A673 (cell line): ENCODE measurements at regions not wholly inside any gene's neighbourhood (a gene's known extent, or its start where the extent isn't known, plus 50 kb on each side); places are given as distances from the start of the nearest gene placed in this dataset.

ENCODE experiments used
- BruUV-seq: library from RNA; stranded (reverse); fragments of 400-500 nt; replicated peaks from 2 replicates; lab custom pipeline; 2021; lab: Mats Ljungman, UMichigan
- CTCF ChIA-PET: fragments of 300-600 bp; sonication (Branson Sonifier 250); formaldehyde crosslinking; loops from one replicate; lab custom pipeline; 2022; ENCODE audit warnings: antibody characterized with exemption; lab: Charles Lee
- POLR2A ChIA-PET: fragments of 300-600 bp; sonication (Branson Sonifier 250); formaldehyde crosslinking; loops from one replicate; lab custom pipeline; 2022; ENCODE audit warnings: antibody characterized with exemption; ENCODE audit not compliant: low non-redundant PET; lab: Charles Lee
- DNase-seq: peaks from one replicate; pipeline ENCODE4 v3.0.0-alpha.2; 2015; ENCODE audit warnings: low spot score
- H3K27ac ChIP-seq: fragments of 200-600 bp; sonication (generic); 2 replicates; pipeline ENCODE4 v1.5.1; 2016; ENCODE audit warnings: mixed run types, low read depth, mild to moderate bottlenecking, mixed read lengths, antibody characterized with exemption, low read length; ENCODE audit not compliant: poor library complexity, severe bottlenecking
- H3K27me3 ChIP-seq: fragments of 200-600 bp; sonication (generic); replicated peaks from 2 replicates; pipeline ENCODE4 v1.6.1; 2017; ENCODE audit warnings: mixed run types, low read depth, mild to moderate bottlenecking, mixed read lengths, antibody characterized with exemption, low read length; ENCODE audit not compliant: insufficient read depth, poor library complexity
- H3K36me3 ChIP-seq: fragments of 200-600 bp; sonication (generic); 2 replicates; pipeline ENCODE4 v1.6.1; 2016; ENCODE audit warnings: mixed run types, mild to moderate bottlenecking, mixed read lengths, antibody characterized with exemption, low read length; ENCODE audit not compliant: insufficient read depth, poor library complexity, severe bottlenecking
- H3K4me1 ChIP-seq: fragments of 200-600 bp; sonication (generic); 2 replicates; pipeline ENCODE4 v1.6.1; 2017; ENCODE audit warnings: mixed run types, mild to moderate bottlenecking, mixed read lengths, antibody characterized with exemption, low read length; ENCODE audit not compliant: insufficient read depth, poor library complexity, severe bottlenecking
- H3K4me3 ChIP-seq: fragments of 200-600 bp; sonication (generic); 2 replicates; pipeline ENCODE4 v1.5.1; 2016; ENCODE audit warnings: low read depth, mixed run types, mild to moderate bottlenecking, mixed read lengths, low read length; ENCODE audit not compliant: poor library complexity, severe bottlenecking
- H3K9me3 ChIP-seq: fragments of 200-600 bp; sonication (generic); 2 replicates; pipeline ENCODE4 v1.6.1; 2016; ENCODE audit warnings: mixed run types, low read depth, mild to moderate bottlenecking, mixed read lengths, antibody characterized with exemption, low read length; ENCODE audit not compliant: poor library complexity, severe bottlenecking
- CTCF ChIP-seq: fragments of 300-800, 200-600 bp; sonication (generic); conservative IDR thresholded peaks from 2 replicates; pipeline ENCODE4 v1.5.1; 2017; ENCODE audit warnings: low read depth, mild to moderate bottlenecking, antibody characterized with exemption, low read length, moderate library complexity, mixed read lengths
- EZH2 ChIP-seq: fragments of 200-600 bp; sonication (generic); IDR thresholded peaks from 2 replicates; pipeline ENCODE4 v1.6.1; 2017; ENCODE audit warnings: borderline replicate concordance, low read depth, mild to moderate bottlenecking, mixed read lengths, antibody characterized with exemption, low read length; ENCODE audit not compliant: poor library complexity, severe bottlenecking
- intact Hi-C: fragments of 100-400 bp; cut with micrococcal nuclease; formaldehyde crosslinking; loops from one replicate; pipeline ENCODE4 v1.10.0; 2022; ENCODE audit not compliant: unreplicated experiment

DNA sequence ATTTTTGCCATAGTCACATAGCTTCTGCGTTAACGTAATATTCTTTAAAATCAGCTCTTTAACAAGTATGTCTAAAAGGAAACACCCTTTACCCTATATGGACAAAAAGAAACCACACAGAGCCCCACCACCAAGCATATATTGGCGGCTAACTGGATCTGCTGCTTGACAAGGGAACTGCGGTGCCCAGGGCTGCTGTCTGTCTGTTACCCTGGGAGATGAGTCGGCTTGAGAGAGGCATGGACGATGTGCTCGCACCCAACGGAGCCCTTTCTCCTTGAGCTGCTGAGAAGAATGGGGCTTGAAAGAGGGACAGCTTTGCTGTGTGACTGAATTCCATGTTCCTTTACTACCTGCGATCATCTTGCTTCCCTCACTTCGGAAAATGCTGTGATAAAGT is 158.6 kb upstream of the SHB start:
- intact Hi-C loops: no loop called here
- H3K27ac ChIP-seq: no peak overlapping the region
- no peaks in the 10 kb centered on the region for H3K36me3 ChIP-seq
- H3K4me3 ChIP-seq: no peak overlapping the region
- peak; percentile 21 for DNase-seq
- no TSS peak for BruUV-seq
- H3K9me3 ChIP-seq: no peaks in the 10 kb centered on the region
- ChIA-PET POLR2A (no interaction called here), CTCF (no interaction called here)
- peaks cover 3% of the 10 kb centered on the region for H3K27me3 ChIP-seq
- no peak for TF ChIP-seq EZH2
- no peak for TF ChIP-seq CTCF
- H3K4me1 ChIP-seq: peaks cover 22% of the 10 kb centered on the region

- peaks cover 7% of the 10 kb centered on the region for H3K27me3 ChIP-seq
- H3K27ac ChIP-seq: no peak overlapping the region
- no peaks in the 10 kb centered on the region for H3K9me3 ChIP-seq
- BruUV-seq: no TSS peak
- ChIA-PET POLR2A (interaction anchor here (0.6 kb wide), 1 partner anchor 47 kb away, joined by 6 read pairs; no protein-coding TSS in a partner anchor), CTCF (interaction anchor here (0.6 kb wide), 1 partner anchor 211 kb away, joined by 4 read pairs; no protein-coding TSS in a partner anchor)
- intact Hi-C loops: no loop called here
- TF ChIP-seq CTCF (no peak), EZH2 (no peak)
- no peak overlapping the region for H3K4me3 ChIP-seq
- H3K4me1 ChIP-seq: peaks cover 22% of the 10 kb centered on the region
- DNase-seq: peak; percentile 51
- no peaks in the 10 kb centered on the region for H3K36me3 ChIP-seq
Observed at GRCh38 chr9:38227061-38227540, 158.1 kb upstream of the SHB start.

DNA sequence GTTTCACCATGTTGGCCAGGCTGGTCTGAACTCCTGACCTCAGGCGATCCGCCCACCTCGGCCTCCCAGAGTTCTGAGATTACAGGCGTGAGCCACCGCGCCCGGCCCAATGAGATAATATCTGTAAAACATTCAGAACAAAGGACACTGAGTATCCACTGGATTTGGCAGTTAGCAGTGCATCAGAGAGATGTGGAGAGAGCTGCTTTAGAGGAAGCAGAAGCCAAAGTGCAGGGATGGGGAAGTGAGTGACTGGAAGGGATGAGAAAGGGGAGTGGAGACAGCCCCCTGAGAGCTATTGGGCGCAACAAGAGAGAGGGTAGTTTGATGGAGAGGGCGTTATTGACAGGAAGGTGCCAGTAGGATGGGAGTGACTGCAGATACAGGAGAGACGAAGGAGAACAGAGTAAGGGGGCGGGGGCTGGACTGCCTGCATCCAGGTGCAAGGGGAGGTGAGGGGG is 157.5 kb upstream of the SHB start:
- intact Hi-C loops: no loop called here

More for the DNA sequence above, 157.5 kb upstream of the SHB start:
- H3K4me3 ChIP-seq: no peak overlapping the region
- no TSS peak for BruUV-seq
- peaks cover 22% of the 10 kb centered on the region for H3K4me1 ChIP-seq
- POLR2A ChIA-PET: no interaction called here
- TF ChIP-seq EZH2 (no peak), CTCF (no peak)
- CTCF ChIA-PET: no interaction called here
- no peaks in the 10 kb centered on the region for H3K36me3 ChIP-seq
- H3K27me3 ChIP-seq: peaks cover 7% of the 10 kb centered on the region
- no peaks in the 10 kb centered on the region for H3K9me3 ChIP-seq
- no peak for DNase-seq
- H3K27ac ChIP-seq: no peak overlapping the region
